IMR-90 (cell line): ENCODE measurements at regions not wholly inside any gene's neighbourhood (a gene's known extent, or its start where the extent isn't known, plus 50 kb on each side); places are given as distances from the start of the nearest gene placed in this dataset.

ENCODE experiments used
- ATAC-seq: fragments of 200-7000 bp; cut with Tn5 transposase; 2 replicates; pipeline ENCODE4 v1.9.1; 2020; ENCODE audit warnings: low read depth, mild to moderate bottlenecking, moderate library complexity
- BruUV-seq: library from RNA; stranded (reverse); fragments of 400-500 nt; replicated peaks from 2 replicates; lab custom pipeline; 2021; lab: Mats Ljungman, UMichigan
- CTCF ChIA-PET: fragments of 300-600 bp; formaldehyde crosslinking; extraction: SDS; loops from one replicate; lab custom pipeline; 2021; ENCODE audit warnings: antibody characterized with exemption; lab: Yijun Ruan, JAX
- POLR2A ChIA-PET: fragments of 300-600 bp; sonication (Branson Sonifier 250); formaldehyde crosslinking; loops from one replicate; lab custom pipeline; 2022; ENCODE audit warnings: antibody characterized with exemption; ENCODE audit not compliant: unreplicated experiment; lab: Charles Lee
- DNase-seq: peaks from one replicate; pipeline ENCODE4 v3.0.0; 2013
- H2AFZ ChIP-seq: replicated peaks from 2 replicates; pipeline ENCODE3; 2013; ENCODE audit warnings: low read length, mild to moderate bottlenecking; ENCODE audit not compliant: poor library complexity
- H2AK5ac ChIP-seq: 2 replicates; pipeline ENCODE4 v1.6.1; 2013; ENCODE audit warnings: low read depth, low read length, inconsistent platforms
- H2AK9ac ChIP-seq: replicated peaks from 2 replicates; pipeline ENCODE3; 2013; ENCODE audit warnings: mild to moderate bottlenecking, low read depth, low read length, moderate library complexity; ENCODE audit not compliant: poor library complexity
- H2BK120ac ChIP-seq: 2 replicates; pipeline ENCODE4 v1.6.1; 2013; ENCODE audit warnings: low read depth, low read length, inconsistent platforms
- H2BK15ac ChIP-seq: 3 replicates; pipeline ENCODE4 v1.6.1; 2013; ENCODE audit warnings: low read depth, low read length, inconsistent platforms
- H2BK20ac ChIP-seq: 2 replicates; pipeline ENCODE4 v1.6.1; 2013; ENCODE audit warnings: low read depth, mild to moderate bottlenecking, inconsistent platforms, low read length, moderate library complexity
- H2BK5ac ChIP-seq: 2 replicates; pipeline ENCODE4 v1.6.1; 2013; ENCODE audit warnings: mild to moderate bottlenecking, low read depth, low read length, inconsistent platforms; ENCODE audit not compliant: poor library complexity, severe bottlenecking
- H3K14ac ChIP-seq: replicated peaks from 2 replicates; pipeline ENCODE4 v1.6.1; 2013; ENCODE audit warnings: low read depth, low read length, inconsistent platforms
- H3K18ac ChIP-seq: 2 replicates; pipeline ENCODE4 v1.6.1; 2013; ENCODE audit warnings: low read depth, low read length, control low read depth
- H3K23ac ChIP-seq: 2 replicates; pipeline ENCODE4 v1.6.1; 2013; ENCODE audit warnings: low read depth, low read length, inconsistent platforms
- H3K27ac ChIP-seq: 2 replicates; pipeline ENCODE4 v1.5.1; 2013; ENCODE audit warnings: mild to moderate bottlenecking, control low read depth, low read length; ENCODE audit not compliant: insufficient read depth
- H3K27me3 ChIP-seq: 2 replicates; pipeline ENCODE4 v1.6.1; 2013; ENCODE audit warnings: low read length; ENCODE audit not compliant: control insufficient read depth, insufficient read depth
- H3K36me3 ChIP-seq: 2 replicates; pipeline ENCODE4 v1.6.1; 2013; ENCODE audit warnings: low read length, mixed read lengths; ENCODE audit not compliant: control insufficient read depth, insufficient read depth
- H3K4ac ChIP-seq: 2 replicates; pipeline ENCODE4 v1.6.1; 2013; ENCODE audit warnings: low read depth, low read length, inconsistent platforms
- H3K4me1 ChIP-seq: 2 replicates; pipeline ENCODE4 v1.6.1; 2013; ENCODE audit warnings: low read length, mixed read lengths; ENCODE audit not compliant: control insufficient read depth, insufficient read depth
- H3K4me2 ChIP-seq: 2 replicates; pipeline ENCODE4 v1.6.1; 2013; ENCODE audit warnings: low read depth, mild to moderate bottlenecking, control low read depth, low read length, moderate library complexity
- H3K4me3 ChIP-seq: 2 replicates; pipeline ENCODE4 v1.5.1; 2013; ENCODE audit warnings: low read depth, mild to moderate bottlenecking, control low read depth, low read length, moderate library complexity; ENCODE audit not compliant: insufficient read depth
- H3K56ac ChIP-seq: 2 replicates; pipeline ENCODE4 v1.6.1; 2013; ENCODE audit warnings: low read length, inconsistent platforms; ENCODE audit not compliant: insufficient read depth; ENCODE audit errors: extremely low read depth
- H3K79me1 ChIP-seq, 2 experiments: 2 replicates each; pipeline ENCODE4 v1.6.1; 2013; ENCODE audit warnings: low read length in 2 of 2, inconsistent platforms in 1 of 2, low read depth in 1 of 2
- H3K9ac ChIP-seq: 2 replicates; pipeline ENCODE4 v1.6.1; 2013; ENCODE audit warnings: low read depth, low read length, control low read depth
- H3K9me1 ChIP-seq: 2 replicates; pipeline ENCODE4 v1.6.1; 2013; ENCODE audit warnings: low read length, inconsistent platforms; ENCODE audit not compliant: insufficient read depth
- H3K9me3 ChIP-seq: 2 replicates; pipeline ENCODE4 v1.6.1; 2013; ENCODE audit warnings: low read length; ENCODE audit not compliant: control insufficient read depth, insufficient read depth
- H4K20me1 ChIP-seq: 2 replicates; pipeline ENCODE4 v1.6.1; 2013; ENCODE audit warnings: low read length, inconsistent platforms; ENCODE audit not compliant: insufficient read depth
- H4K5ac ChIP-seq: 2 replicates; pipeline ENCODE4 v1.6.1; 2013; ENCODE audit warnings: mild to moderate bottlenecking, low read depth, low read length, control low read depth
- H4K8ac ChIP-seq, 2 experiments: 2 replicates each; pipeline ENCODE4 v1.6.1; 2013; ENCODE audit warnings: low read depth in 2 of 2, low read length in 2 of 2, control low read depth in 1 of 2, inconsistent platforms in 1 of 2
- H4K91ac ChIP-seq: 2 replicates; pipeline ENCODE4 v1.6.1; 2013; ENCODE audit warnings: low read depth, low read length, inconsistent platforms; ENCODE audit not compliant: insufficient read depth
- BHLHE40 ChIP-seq: fragments of 150-350 bp; IDR thresholded peaks from 2 replicates; pipeline ENCODE4 v1.6.1; 2016; ENCODE audit warnings: mild to moderate bottlenecking, low read depth, low read length
- CEBPB ChIP-seq: IDR thresholded peaks from 2 replicates; pipeline ENCODE4 v1.6.1; 2012; ENCODE audit warnings: low read depth, low read length, improper control_type of control experiment
- CHD1 ChIP-seq: IDR thresholded peaks from 2 replicates; pipeline ENCODE4 v1.6.1; 2012; ENCODE audit warnings: low read depth, low read length, improper control_type of control experiment
- FOS ChIP-seq: fragments of 150-350 bp; IDR thresholded peaks from 2 replicates; pipeline ENCODE4 v1.6.1; 2016; ENCODE audit warnings: low read depth, low read length
- MAFK ChIP-seq: IDR thresholded peaks from 2 replicates; pipeline ENCODE4 v1.6.1; 2012; ENCODE audit warnings: low read depth, low read length, improper control_type of control experiment
- MAZ ChIP-seq: IDR thresholded peaks from 2 replicates; pipeline ENCODE4 v1.6.1; 2012; ENCODE audit warnings: low read depth, mild to moderate bottlenecking, low read length, improper control_type of control experiment, moderate library complexity, borderline replicate concordance
- MXI1 ChIP-seq: IDR thresholded peaks from 2 replicates; pipeline ENCODE4 v1.6.1; 2012; ENCODE audit warnings: low read depth, mild to moderate bottlenecking, low read length, moderate library complexity, borderline replicate concordance
- NFE2L2 ChIP-seq: fragments of 150-350 bp; IDR thresholded peaks from 2 replicates; pipeline ENCODE4 v1.6.1; 2016; ENCODE audit warnings: low read depth, mild to moderate bottlenecking, low read length
- POLR2A ChIP-seq: IDR thresholded peaks from 2 replicates; pipeline ENCODE4 v1.6.1; 2012; ENCODE audit warnings: mild to moderate bottlenecking, low read depth, low read length
- RAD21 ChIP-seq: IDR thresholded peaks from 2 replicates; pipeline ENCODE4 v1.6.1; 2012; ENCODE audit warnings: low read length, improper control_type of control experiment
- RCOR1 ChIP-seq: IDR thresholded peaks from 2 replicates; pipeline ENCODE4 v1.6.1; 2012; ENCODE audit warnings: mild to moderate bottlenecking, low read length, improper control_type of control experiment; ENCODE audit not compliant: insufficient replicate concordance
- RFX5 ChIP-seq: IDR thresholded peaks from 2 replicates; pipeline ENCODE4 v1.8.0; 2012; ENCODE audit warnings: low read depth, mild to moderate bottlenecking, low read length, moderate library complexity
- SMC3 ChIP-seq: fragments of 150-350 bp; IDR thresholded peaks from 2 replicates; pipeline ENCODE4 v1.6.1; 2016; ENCODE audit warnings: low read depth, mild to moderate bottlenecking, antibody characterized with exemption, low read length, moderate library complexity
- WGBS, 2 experiments: methylation state at CpG; one replicate each; pipeline versions ENCODE4 v1.1.5 to v1.1.7; 2013; ENCODE audit warnings: missing lambda C conversion rate in 2 of 2; ENCODE audit not compliant: insufficient read length in 1 of 2; ENCODE audit errors: extremely low coverage in 2 of 2; 5-methylcytosine and 5-hydroxymethylcytosine counted together
- dilution Hi-C: fragments of 300-500 bp; cut with HindIII; formaldehyde crosslinking; loops from one replicate; pipeline ENCODE4 v1.14.3; 2018; ENCODE audit warnings: low sequenced_read_pairs; ENCODE audit not compliant: unreplicated experiment
- in situ Hi-C: fragments of 300-500 bp; cut with MboI; formaldehyde crosslinking; loops from 3 replicates; pipeline ENCODE4 v1.14.3; 2019; ENCODE audit warnings: low sequenced_read_pairs, inconsistent platforms, mixed read lengths
- intact Hi-C: fragments of 100-400 bp; cut with micrococcal nuclease; formaldehyde crosslinking; loops from 2 replicates; pipeline ENCODE4 v1.10.0; 2022
- TF ChIP-seq, protein P1 (sequence below): fragments of 150-350 bp; IDR thresholded peaks from 2 replicates; pipeline ENCODE4 v1.6.1; 2017; ENCODE audit warnings: mild to moderate bottlenecking, antibody characterized with exemption, low read length, low read depth
- TF ChIP-seq, protein P2 (sequence below): conservative IDR thresholded peaks from 2 replicates; pipeline ENCODE4 v1.5.1; 2012; ENCODE audit warnings: mild to moderate bottlenecking, low read depth, low read length, improper control_type of control experiment
- TF ChIP-seq, protein P3 (sequence below): fragments of 150-350 bp; IDR thresholded peaks from 2 replicates; pipeline ENCODE4 v1.6.1; 2016; ENCODE audit warnings: low read depth, mild to moderate bottlenecking, low read length, moderate library complexity, borderline replicate concordance

DNA sequence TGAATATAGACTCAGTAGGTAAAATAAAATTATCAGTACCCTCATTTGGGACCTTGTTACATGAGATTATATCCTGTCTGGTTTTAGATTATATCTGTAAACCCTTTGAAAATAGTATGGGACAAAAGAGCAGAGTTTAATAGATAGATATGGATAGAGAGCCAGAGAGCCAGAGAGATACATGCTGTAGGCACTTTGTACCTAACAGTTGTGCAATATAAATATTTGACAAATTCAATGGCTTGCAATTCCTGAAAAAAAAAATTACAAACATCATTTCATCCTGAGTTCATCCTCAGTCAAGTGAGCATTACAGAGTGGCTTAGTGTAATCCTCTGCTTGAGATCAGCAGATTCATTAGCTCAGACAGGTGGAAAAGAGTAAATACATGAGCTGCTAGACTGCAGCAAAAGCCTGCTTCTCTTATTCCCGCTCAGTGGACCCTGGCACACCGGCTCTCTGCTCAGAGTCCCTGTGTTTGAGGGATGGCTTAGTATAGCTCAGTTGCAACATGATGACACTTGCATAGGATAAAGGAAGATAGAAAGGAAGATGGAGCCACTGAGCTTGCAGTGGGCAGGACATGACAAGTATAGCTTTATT is 931.6 kb upstream of the GOT2 start:
- no TSS peak for BruUV-seq
- Histone ChIP-seq H2AK9ac (no peak overlapping the region), H4K5ac (no peak overlapping the region), H2AFZ (no peak overlapping the region), H3K79me1 (no peaks in the 10 kb centered on the region), H4K8ac (no peak overlapping the region), H4K91ac (no peak overlapping the region), H3K4me1 (no peaks in the 10 kb centered on the region), H3K4me2 (no peak overlapping the region), H2BK5ac (no peak overlapping the region), H3K4ac (no peak overlapping the region), H4K20me1 (no peaks in the 10 kb centered on the region), H2BK120ac (no peak overlapping the region), H2BK15ac (no peak overlapping the region), H3K23ac (no peak overlapping the region), H3K9me3 (no peaks in the 10 kb centered on the region), H2AK5ac (no peak overlapping the region), H3K36me3 (no peaks in the 10 kb centered on the region), H3K9me1 (no peaks in the 10 kb centered on the region), H2BK20ac (no peak overlapping the region), H3K56ac (no peak overlapping the region), H3K27me3 (no peaks in the 10 kb centered on the region), H3K4me3 (no peak overlapping the region), H3K27ac (no peak overlapping the region), H3K18ac (no peak overlapping the region), H3K9ac (no peak overlapping the region), H3K14ac (no peak overlapping the region)
- ChIA-PET CTCF (interaction anchor here (0.7 kb wide), 1 partner anchor 112 kb away, joined by 5 read pairs; no protein-coding TSS in a partner anchor), POLR2A (interaction anchor here (0.7 kb wide), 1 partner anchor 32 kb away, joined by 7 read pairs; no protein-coding TSS in a partner anchor)
- no peak for TF ChIP-seq RAD21
- TF ChIP-seq FOS = no peak
- no peak for TF ChIP-seq CHD1
- TF ChIP-seq RCOR1 = no peak
- TF ChIP-seq, protein P1, sequence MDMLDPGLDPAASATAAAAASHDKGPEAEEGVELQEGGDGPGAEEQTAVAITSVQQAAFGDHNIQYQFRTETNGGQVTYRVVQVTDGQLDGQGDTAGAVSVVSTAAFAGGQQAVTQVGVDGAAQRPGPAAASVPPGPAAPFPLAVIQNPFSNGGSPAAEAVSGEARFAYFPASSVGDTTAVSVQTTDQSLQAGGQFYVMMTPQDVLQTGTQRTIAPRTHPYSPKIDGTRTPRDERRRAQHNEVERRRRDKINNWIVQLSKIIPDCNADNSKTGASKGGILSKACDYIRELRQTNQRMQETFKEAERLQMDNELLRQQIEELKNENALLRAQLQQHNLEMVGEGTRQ = no peak
- no peak for TF ChIP-seq POLR2A
- no peak for TF ChIP-seq SMC3
- TF ChIP-seq MAZ = no peak
- TF ChIP-seq RFX5 = no peak
- no peak for TF ChIP-seq NFE2L2
- TF ChIP-seq MXI1 = no peak
- TF ChIP-seq, protein P2, sequence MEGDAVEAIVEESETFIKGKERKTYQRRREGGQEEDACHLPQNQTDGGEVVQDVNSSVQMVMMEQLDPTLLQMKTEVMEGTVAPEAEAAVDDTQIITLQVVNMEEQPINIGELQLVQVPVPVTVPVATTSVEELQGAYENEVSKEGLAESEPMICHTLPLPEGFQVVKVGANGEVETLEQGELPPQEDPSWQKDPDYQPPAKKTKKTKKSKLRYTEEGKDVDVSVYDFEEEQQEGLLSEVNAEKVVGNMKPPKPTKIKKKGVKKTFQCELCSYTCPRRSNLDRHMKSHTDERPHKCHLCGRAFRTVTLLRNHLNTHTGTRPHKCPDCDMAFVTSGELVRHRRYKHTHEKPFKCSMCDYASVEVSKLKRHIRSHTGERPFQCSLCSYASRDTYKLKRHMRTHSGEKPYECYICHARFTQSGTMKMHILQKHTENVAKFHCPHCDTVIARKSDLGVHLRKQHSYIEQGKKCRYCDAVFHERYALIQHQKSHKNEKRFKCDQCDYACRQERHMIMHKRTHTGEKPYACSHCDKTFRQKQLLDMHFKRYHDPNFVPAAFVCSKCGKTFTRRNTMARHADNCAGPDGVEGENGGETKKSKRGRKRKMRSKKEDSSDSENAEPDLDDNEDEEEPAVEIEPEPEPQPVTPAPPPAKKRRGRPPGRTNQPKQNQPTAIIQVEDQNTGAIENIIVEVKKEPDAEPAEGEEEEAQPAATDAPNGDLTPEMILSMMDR = no peak
- no peak for TF ChIP-seq CEBPB
- TF ChIP-seq, protein P3, sequence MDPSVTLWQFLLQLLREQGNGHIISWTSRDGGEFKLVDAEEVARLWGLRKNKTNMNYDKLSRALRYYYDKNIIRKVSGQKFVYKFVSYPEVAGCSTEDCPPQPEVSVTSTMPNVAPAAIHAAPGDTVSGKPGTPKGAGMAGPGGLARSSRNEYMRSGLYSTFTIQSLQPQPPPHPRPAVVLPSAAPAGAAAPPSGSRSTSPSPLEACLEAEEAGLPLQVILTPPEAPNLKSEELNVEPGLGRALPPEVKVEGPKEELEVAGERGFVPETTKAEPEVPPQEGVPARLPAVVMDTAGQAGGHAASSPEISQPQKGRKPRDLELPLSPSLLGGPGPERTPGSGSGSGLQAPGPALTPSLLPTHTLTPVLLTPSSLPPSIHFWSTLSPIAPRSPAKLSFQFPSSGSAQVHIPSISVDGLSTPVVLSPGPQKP = no peak
- TF ChIP-seq BHLHE40 = no peak
- TF ChIP-seq MAFK = no peak
- ATAC-seq (no peak), DNase-seq (no peak)
- WGBS, 2 experiments = no CpG with 5 or more reads among the region's 2 CpGs
- in situ Hi-C loops = no loop called here
- dilution Hi-C loops = no loop called here
- intact Hi-C loops = no loop called here
